ENCODE measurements at regions not wholly inside any gene's neighbourhood (a gene's known extent, or its start where the extent isn't known, plus 50 kb on each side); places are given as distances from the start of the nearest gene placed in this dataset.
"Not testable (repeated sequence)": the region's sequence is repeated elsewhere in the genome, so short reads cannot be mapped to it uniquely, and the experiment has no call there.

GRCh38 chr16:31664683-31665482, 137.2 kb downstream of the AHSP start:
- no peak for TF ChIP-seq CTCF (IDR thresholded peaks at IDR 0.05)
- Histone ChIP-seq H3K4me3 (no peak overlapping the region), H3K27ac (no peak overlapping the region), H3K27me3 (replicated peaks; ENCODE audit: insufficient read depth) (no peaks in the 10 kb centered on the region), H3K9me3 (no peaks in the 10 kb centered on the region), H3K36me3 (no peaks in the 10 kb centered on the region), H3K4me1 (ENCODE audit: control insufficient read depth in 1 of 2, low read depth in 2 of 2) (no peaks in the 10 kb centered on the region)
- ATAC-seq (ENCODE audit: insufficient number of reproducible peaks, low FRiP score, low read depth) (no peak), DNase-seq (ENCODE audit: low spot score) (no peak)

GRCh38 chr16:31674686-31675085, 147.0 kb downstream of the AHSP start:
- TF ChIP-seq CTCF (IDR thresholded peaks at IDR 0.05): no peak
- DNase-seq (ENCODE audit: low spot score) (no peak), ATAC-seq (ENCODE audit: insufficient number of reproducible peaks, low FRiP score, low read depth) (no peak)
- no peak overlapping the region for H3K4me3 ChIP-seq
- no peaks in the 10 kb centered on the region for H3K36me3 ChIP-seq
- H3K9me3 ChIP-seq: peaks cover 4% of the 10 kb centered on the region
- no peak overlapping the region for H3K27ac ChIP-seq
- H3K27me3 ChIP-seq (replicated peaks; ENCODE audit: insufficient read depth): no peaks in the 10 kb centered on the region
- H3K4me1 ChIP-seq (ENCODE audit: control insufficient read depth in 1 of 2, low read depth in 2 of 2): no peaks in the 10 kb centered on the region

GRCh38 chr16:31676731-31677130, 149.0 kb downstream of the AHSP start:
- H3K4me1 ChIP-seq (ENCODE audit: control insufficient read depth in 1 of 2, low read depth in 2 of 2): no peaks in the 10 kb centered on the region
- H3K27me3 ChIP-seq (replicated peaks; ENCODE audit: insufficient read depth): no peaks in the 10 kb centered on the region
- DNase-seq (ENCODE audit: low spot score) (no peak), ATAC-seq (ENCODE audit: insufficient number of reproducible peaks, low FRiP score, low read depth) (no peak)
- no peak for TF ChIP-seq CTCF (IDR thresholded peaks at IDR 0.05)
- no peak overlapping the region for H3K27ac ChIP-seq
- no peaks in the 10 kb centered on the region for H3K36me3 ChIP-seq
- H3K9me3 ChIP-seq: no peaks in the 10 kb centered on the region
- H3K4me3 ChIP-seq: no peak overlapping the region

- H3K9me3 ChIP-seq: no peaks in the 10 kb centered on the region
- H3K27me3 ChIP-seq (replicated peaks; ENCODE audit: insufficient read depth): no peaks in the 10 kb centered on the region
- ATAC-seq (ENCODE audit: insufficient number of reproducible peaks, low FRiP score, low read depth): no peak
- no peak overlapping the region for H3K4me3 ChIP-seq
- DNase-seq (ENCODE audit: low spot score): no peak
- TF ChIP-seq CTCF (IDR thresholded peaks at IDR 0.05): no peak
- H3K27ac ChIP-seq: no peak overlapping the region
- H3K4me1 ChIP-seq (ENCODE audit: control insufficient read depth in 1 of 2, low read depth in 2 of 2): no peaks in the 10 kb centered on the region
- H3K36me3 ChIP-seq: no peaks in the 10 kb centered on the region
Observed at GRCh38 chr16:31678649-31679325, 151.1 kb downstream of the AHSP start.

GRCh38 chr16:31689331-31689730, 161.6 kb downstream of the AHSP start:
- not testable (repeated sequence) for DNase-seq (ENCODE audit: low spot score); H3K4me3 ChIP-seq; ATAC-seq (ENCODE audit: insufficient number of reproducible peaks, low FRiP score, low read depth); H3K27me3 ChIP-seq (replicated peaks; ENCODE audit: insufficient read depth); H3K27ac ChIP-seq; H3K9me3 ChIP-seq; H3K4me1 ChIP-seq (ENCODE audit: control insufficient read depth in 1 of 2, low read depth in 2 of 2); H3K36me3 ChIP-seq

GRCh38 chr16:31692338-31692737, 164.6 kb downstream of the AHSP start:
- H3K36me3 ChIP-seq; H3K27ac ChIP-seq; H3K4me3 ChIP-seq; H3K4me1 ChIP-seq (ENCODE audit: control insufficient read depth in 1 of 2, low read depth in 2 of 2); ATAC-seq (ENCODE audit: insufficient number of reproducible peaks, low FRiP score, low read depth); H3K27me3 ChIP-seq (replicated peaks; ENCODE audit: insufficient read depth); DNase-seq (ENCODE audit: low spot score); H3K9me3 ChIP-seq: not testable (repeated sequence)
